CD4-positive, alpha-beta T cell treated with Interleukin-17A for 1 hour (primary cell): ENCODE measurements at regions not wholly inside any gene's neighbourhood (a gene's known extent, or its start where the extent isn't known, plus 50 kb on each side); places are given as distances from the start of the nearest gene placed in this dataset.
"Not testable (repeated sequence)": the region's sequence is repeated elsewhere in the genome, so short reads cannot be mapped to it uniquely, and the experiment has no call there.

Source experiments
- DNase-seq: peaks from one replicate; pipeline ENCODE4 v3.0.0-alpha.2; 2020

DNA sequence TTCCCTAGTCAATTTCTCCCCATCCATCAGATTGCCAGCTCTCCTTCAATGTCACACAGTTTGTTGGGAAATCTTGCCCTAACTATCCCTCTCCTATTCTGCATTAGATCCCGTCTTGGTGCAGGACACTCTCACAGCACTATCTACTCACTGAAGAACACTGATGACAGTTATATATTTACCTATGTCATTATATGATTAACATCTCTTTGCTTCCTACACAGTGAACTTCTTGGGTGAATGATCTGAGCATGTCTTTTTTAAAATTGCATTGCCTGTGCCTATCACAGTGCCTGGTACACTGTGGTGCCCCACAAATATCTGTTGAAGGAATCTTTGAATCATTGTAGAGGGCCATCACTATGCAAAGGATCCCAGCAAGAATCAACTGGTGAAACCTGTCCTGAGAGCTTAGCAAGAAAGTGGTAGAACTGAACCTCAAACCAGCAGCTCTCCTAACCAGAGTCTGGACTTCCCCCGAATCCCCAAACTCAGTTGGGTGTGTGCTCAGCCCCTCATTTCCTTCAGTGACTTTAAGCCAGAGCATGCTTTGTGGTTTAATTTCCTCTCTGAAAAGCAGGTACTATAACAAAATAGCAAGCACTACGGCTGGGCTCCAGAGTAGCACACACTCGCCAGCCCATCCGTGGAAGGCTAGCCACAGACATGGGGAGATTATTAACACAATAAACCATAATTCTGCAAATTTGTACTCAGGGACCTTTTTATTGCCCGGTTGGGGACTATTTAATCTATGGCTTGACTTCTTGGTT, 680.7 kb upstream of the SALL1 start:
- DNase-seq: no peak

DNA sequence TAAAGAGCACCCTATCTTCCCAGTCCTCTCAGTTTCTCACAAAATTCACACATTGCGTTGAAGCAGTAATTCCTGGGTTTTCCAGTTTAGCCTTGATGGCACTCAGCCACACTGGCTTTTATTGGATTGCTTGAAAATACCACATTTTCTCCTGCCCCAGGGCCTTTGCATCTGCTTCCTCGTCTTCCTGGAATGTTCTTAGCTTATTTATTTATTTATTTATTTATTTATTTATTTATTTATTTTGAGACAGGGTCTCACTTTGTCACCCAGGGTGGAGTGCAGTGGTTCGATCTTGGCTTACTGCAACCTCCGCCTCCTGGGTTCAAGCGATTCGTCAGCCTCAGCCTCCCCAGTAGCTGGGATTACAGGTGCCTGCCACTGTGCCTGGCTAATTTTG, 680.0 kb upstream of the SALL1 start:
- DNase-seq: not testable (repeated sequence)

DNA sequence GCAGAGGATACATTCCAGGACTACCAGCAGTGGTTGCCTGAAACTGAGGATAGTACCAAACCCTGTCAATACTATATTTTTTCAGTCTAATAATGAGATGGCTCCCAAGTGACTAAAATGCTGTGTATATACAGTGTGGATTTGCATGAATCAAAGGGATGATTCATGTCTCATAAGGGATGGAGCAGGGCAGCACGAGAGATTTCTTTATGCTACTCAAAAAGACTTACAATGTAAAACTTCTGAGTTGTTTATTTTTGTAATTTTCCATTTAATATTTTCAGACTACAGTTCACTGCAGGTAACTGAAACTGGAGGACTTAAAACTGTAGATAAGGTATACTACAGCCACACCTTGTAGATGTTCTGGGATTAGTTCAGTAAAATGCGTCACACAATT, 674.7 kb upstream of the SALL1 start:
- no peak for DNase-seq

DNA sequence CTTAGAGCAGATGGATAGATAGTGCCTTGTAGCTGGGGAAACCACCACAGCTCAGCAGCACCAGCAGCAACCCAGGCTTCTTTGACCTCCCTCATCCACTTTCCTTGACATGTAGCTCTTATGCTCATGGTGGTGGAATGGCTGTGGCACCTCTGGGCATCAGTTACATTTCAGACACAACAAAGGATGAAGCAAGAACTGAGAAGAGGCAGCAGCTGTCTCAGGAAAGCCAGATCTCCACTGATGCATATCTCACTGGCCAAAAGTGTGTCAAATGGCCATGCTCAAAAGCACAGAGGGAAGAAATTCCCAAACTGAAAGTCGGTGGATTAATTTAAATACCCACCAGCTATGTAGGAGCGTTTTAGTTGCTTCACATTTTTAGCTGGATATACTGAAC, 671.4 kb upstream of the SALL1 start:
- DNase-seq: no peak

DNA sequence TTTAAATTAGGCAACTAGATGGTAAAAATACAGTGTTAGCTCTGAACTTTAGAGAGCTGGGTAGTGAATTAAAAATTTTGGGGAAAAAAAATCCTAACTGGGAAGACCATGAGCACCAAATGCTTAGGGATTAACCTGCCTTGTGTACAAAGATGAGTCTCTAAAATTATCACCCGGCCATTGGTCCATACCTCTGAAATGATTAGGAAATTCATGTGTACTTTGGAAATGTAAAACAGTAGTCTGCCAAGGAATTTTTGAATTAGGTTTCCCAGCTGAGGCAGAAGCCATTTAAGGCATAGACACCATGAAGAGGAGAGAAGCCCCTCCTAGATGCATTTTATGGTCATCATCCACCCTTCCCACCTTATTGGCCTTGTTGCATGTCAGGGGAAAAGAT, 670.5 kb upstream of the SALL1 start:
- DNase-seq: no peak

DNA sequence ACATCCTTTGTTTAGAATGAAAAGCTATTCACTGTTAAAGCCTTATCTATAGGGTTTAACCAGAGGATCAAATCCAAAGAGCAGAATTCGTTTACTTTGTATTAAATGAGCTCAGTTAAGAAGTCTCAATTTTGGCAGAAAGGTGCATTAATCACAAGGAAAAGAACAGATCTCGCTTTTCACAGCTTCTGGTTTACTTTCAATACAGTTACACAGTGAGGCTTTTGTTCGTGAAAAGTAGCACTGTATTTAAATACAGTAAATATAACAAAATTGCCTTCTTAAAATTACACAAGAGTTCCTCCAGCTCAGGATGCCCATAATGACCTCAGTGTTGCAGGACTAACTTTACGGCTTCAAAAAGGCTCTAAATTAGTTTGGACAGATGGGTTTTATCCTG, 669.1 kb upstream of the SALL1 start:
- DNase-seq: no peak

GRCh38 chr16:51818342-51818944, 667.4 kb upstream of the SALL1 start:
- DNase-seq: no peak

DNA sequence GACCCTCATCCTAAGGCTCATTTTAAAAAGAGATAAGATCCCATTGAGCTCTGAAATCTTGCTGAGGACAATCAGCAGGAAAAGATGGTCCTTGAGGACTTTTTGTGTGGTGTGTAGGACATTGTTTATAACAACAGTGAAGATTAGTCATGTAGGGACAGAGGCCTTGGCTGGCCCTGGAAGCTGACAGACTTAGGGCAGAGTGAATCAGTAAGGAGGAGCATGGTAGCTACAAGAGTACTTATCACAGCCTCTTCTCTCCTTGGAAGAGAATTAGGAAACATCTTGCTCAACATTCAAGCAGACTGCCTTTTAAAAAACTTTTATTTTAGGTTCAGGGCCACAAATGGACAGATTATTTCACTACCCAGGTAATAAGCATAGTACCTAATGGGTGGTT, 665.9 kb upstream of the SALL1 start:
- DNase-seq: no peak

- no peak for DNase-seq
Measured at GRCh38 chr16:51815523-51815922, 664.5 kb upstream of the SALL1 start.

GRCh38 chr16:51814617-51815016, 663.5 kb upstream of the SALL1 start:
- DNase-seq: no peak

DNA sequence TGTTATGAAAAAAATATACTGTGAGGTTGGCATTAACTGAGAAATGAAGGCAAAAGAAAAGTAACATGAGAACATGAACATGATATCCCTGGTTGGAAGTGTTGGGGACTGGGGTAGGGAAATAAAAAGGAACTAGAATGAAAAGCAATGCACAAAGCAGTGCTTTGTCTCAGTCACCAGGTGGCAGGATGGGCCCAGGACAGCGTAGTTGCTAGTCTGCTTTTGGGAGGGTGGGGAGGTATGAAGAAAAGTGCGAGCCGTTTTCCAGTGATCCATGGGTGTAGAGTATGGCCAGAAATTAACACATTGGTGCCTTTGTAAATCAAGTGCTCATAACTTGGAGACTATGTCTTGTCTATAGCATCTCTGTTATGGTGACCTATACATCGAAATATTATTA, 662.5 kb upstream of the SALL1 start:
- no peak for DNase-seq

DNA sequence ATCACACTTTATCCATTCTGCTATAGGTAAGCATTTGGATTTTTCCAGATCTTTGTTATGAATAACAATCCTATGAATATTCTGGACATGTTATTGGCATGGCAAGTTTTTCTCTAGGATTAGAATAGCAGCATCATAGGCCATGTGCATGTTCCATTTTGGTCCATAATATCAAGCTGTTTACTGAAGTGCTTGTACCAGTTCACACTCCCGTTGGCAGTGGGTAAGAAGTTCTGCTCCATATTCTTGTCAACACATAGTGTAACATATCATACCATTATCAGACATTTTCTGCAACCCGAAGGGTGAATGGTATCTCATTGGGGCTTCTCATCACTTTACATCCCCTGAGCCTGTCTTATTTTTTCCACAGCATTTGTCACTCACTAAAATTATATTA, 661.9 kb upstream of the SALL1 start:
- DNase-seq: no peak

GRCh38 chr16:51807551-51807950, 656.5 kb upstream of the SALL1 start:
- no peak for DNase-seq

DNA sequence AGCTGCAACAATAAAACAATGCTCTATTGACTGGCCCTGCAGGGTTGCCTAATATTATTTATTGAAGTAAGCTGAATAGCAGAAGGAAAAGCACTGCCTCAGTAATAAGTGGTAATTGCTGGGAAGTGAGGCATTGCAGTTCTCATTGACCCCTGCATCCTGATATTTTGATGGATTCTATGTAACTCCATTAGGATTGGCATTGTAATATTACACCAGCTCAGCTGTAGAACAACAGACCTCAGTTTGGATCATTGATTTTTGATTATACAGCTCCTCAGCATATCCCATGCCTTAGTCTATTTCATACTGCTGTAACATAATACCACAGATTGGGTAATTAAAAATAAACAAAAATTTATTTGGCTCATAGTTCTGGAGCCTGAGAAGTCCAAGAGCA, 650.6 kb upstream of the SALL1 start:
- DNase-seq: no peak

DNA sequence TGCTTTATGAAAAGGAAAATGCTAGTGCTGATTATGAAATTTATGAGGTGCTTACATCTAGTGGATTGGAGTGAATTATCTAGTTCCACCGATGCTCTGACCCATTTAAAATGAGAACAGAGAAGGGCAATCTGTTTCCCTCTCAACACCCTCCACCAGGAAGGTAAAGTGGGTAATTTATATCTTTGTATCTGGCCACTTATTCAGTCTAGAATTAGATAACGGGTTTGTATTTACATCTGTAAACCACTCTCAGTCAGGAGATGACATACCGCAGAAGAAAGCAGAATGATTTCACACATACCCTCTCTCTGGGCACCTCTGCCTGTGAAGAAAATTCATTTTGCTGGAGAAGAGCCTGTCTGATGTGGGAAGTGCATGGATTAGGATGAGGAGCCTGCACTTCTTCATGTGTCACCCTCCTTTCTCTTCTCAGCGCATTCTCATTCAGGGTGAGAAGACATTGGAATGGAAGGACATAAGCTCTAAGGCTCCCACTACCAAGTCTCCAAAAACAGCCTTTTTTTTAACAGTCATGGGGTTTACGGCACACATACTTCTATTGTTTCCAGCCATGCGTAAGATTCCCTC, 646.7 kb upstream of the SALL1 start:
- no peak for DNase-seq

DNA sequence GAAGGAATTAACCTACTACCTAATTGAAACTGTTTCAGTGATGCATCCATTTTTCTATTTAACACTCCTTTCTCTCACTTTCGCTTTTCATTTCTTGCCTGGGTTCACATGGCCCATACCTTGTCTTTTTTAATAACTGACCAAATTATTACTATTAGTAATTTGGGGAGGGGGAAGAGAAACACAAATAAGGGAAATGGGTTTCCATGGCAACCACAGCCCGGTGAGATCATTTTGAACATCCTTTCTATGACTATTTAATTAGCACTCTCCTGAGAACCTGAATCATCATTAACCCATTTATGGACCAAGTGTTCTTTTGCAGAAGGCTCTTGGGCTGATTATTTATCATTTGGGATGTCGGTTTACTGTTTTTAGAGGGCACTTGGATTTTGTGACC, 628.2 kb upstream of the SALL1 start:
- no peak for DNase-seq

- no peak for DNase-seq
Measured at GRCh38 chr16:51773071-51773890, 622.2 kb upstream of the SALL1 start.

- DNase-seq: no peak
Measured at GRCh38 chr16:51766739-51767138, 615.7 kb upstream of the SALL1 start.

DNA sequence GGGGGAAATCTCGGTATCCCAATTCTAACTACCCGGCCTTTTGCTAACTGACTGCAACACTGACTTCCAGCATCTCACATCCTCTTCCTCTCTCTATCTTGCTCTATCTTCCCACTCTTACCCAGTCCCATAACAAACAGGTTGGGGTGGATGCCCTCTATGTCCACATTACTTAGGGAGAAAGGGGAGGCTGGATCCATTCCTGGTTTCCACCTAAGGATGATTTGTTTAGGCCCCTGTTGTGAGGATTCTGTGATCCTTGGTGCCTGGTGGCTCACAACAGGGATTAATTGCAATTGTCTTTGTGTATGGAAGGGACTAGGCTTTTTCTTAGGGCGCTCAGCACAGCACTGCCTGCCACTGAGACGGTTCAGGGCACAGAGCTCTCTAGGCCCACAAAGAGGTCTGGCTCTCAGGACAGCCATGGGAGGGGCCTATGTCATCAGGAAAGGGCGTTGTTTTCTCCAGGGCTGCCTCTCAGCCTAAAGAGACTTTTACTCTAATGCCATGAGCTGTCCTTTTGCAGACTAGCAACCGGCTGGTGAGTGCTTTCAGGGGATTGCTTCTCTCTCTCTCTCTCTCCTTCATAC, 612.1 kb upstream of the SALL1 start:
- no peak for DNase-seq

DNA sequence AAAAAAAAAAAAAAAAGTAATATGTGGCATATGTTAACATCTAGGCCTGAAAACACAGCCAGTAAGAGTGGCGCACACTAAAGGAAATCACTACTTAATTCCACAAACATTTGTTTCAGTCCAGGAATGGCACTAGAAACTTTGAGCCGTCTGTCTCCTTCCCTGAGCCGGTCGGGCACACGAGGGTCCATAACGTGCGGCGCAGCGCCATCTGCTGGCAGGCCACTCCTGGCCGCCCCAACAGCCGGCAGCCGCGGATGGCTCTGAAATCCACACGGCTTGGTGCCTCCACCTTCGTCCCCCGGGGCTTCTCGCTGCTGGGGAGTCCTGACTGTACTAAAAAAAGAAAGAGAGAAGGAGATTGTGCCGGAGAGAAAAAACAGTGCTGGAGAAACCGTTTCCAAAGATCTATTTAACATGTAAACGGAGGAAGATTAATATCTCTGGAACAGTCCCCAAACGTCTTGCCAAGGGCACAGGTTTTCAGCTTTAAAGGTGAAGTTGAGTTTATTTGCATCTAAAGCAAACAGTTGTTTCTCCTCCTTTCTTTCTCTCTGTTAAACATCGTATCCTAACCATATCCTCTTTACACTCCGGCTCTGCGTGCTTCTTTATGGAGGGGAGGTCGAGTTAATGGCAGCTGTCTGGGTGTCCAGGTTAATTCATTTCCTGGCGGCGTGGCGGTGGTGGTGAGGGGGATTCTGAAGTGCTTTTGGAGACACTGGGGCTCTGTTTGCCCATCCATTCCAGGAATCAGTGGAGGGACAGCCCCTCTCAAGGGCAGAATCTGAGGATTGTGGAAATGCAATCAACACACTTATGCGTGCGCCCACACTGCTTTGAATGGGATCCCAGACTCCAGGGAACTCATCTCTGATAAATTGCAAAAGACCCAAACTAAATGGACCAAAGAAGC, 611.3 kb upstream of the SALL1 start:
- peak; percentile 3 for DNase-seq

DNA sequence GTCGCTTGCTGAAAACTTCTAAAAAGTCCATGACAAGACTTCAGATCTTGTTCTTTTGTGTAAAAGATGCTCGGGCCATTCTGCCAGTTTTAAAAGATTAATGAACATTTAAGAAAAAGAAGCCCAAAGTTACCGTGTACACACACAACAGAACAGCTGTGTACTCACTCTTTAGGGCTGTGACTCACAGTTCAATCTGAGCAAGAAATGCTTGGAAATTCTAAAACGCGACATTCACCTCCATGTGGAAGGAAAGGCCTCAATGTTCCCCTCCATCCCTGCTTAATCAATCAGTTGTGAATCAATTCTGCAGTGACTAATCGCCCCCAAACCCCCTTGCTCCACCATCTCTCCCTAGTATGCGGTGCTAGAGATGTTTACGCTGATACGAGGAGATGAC, 609.9 kb upstream of the SALL1 start:
- DNase-seq: no peak

DNA sequence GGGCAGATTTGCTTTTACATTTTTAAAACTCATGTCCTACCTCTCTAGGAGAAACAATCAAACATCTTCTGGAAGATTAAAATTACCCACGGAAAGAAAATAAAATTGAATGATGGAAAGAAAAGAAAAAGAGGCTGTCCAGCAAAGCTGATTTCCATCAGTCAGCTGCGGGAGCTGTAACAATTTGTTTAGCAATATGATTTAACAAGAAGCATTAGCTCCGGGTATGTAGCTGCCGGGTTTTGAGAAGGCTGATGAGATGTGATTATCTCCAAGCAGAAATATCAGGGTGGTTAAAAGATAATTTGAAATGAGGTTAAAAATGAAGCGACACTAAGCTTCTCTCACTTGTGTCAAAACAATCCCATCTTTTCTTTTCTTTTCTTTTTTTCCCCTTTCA, 608.9 kb upstream of the SALL1 start:
- DNase-seq: no peak
